SK-N-SH treated with all-trans-retinoic acid at 6 μM for 48 hours (cell line): ENCODE measurements at regions not wholly inside any gene's neighbourhood (a gene's known extent, or its start where the extent isn't known, plus 50 kb on each side); places are given as distances from the start of the nearest gene placed in this dataset.

Experiments
- ATAC-seq: fragments of 200-7000 bp; cut with Tn5 transposase; 3 replicates; pipeline ENCODE4 v1.9.1; 2020; ENCODE audit warnings: mild to moderate bottlenecking, moderate library complexity
- BACH2 ChIP-seq: fragments of 250-450 bp; sonication (Bioruptor Pico); IDR thresholded peaks from 2 replicates; pipeline ENCODE4 v1.9.0; 2021; ENCODE audit warnings: mild to moderate bottlenecking, borderline replicate concordance
- CSDC2 ChIP-seq: fragments of 250-450 bp; sonication (Bioruptor Pico); IDR thresholded peaks from 2 replicates; pipeline ENCODE4 v1.5.0; 2020; ENCODE audit warnings: mild to moderate bottlenecking, moderate library complexity
- GLIS3 ChIP-seq: fragments of 250-450 bp; sonication (Bioruptor Pico); IDR thresholded peaks from 2 replicates; pipeline ENCODE4 v1.5.0; 2020; ENCODE audit warnings: mild to moderate bottlenecking, moderate library complexity
- ISL1 ChIP-seq: fragments of 250-450 bp; sonication (Bioruptor Pico); IDR thresholded peaks from 2 replicates; pipeline ENCODE4 v2.1.2; 2022; ENCODE audit warnings: mild to moderate bottlenecking, moderate library complexity
- OSR1 ChIP-seq: fragments of 250-450 bp; sonication (Bioruptor Pico); IDR thresholded peaks from 2 replicates; pipeline ENCODE4 v1.8.0; 2022; ENCODE audit warnings: moderate library complexity, mild to moderate bottlenecking, inconsistent platforms
- PPARA ChIP-seq: fragments of 250-450 bp; sonication (Bioruptor Pico); IDR thresholded peaks from 2 replicates; pipeline ENCODE4 v1.5.0; 2020; ENCODE audit warnings: mild to moderate bottlenecking, borderline replicate concordance
- RARB ChIP-seq: fragments of 250-450 bp; sonication (Bioruptor Pico); IDR thresholded peaks from 2 replicates; pipeline ENCODE4 v1.8.0; 2021; ENCODE audit warnings: mild to moderate bottlenecking, moderate library complexity
- SNAI2 ChIP-seq: fragments of 250-450 bp; sonication (Bioruptor Pico); IDR thresholded peaks from 2 replicates; pipeline ENCODE4 v1.5.0; 2020; ENCODE audit warnings: mild to moderate bottlenecking, moderate library complexity
- TCF4 ChIP-seq: fragments of 250-450 bp; sonication (Bioruptor Pico); IDR thresholded peaks from 2 replicates; pipeline ENCODE4 v1.8.0; 2021; ENCODE audit warnings: mild to moderate bottlenecking, moderate library complexity, borderline replicate concordance
- TOX ChIP-seq: fragments of 250-450 bp; sonication (Bioruptor Pico); IDR thresholded peaks from 2 replicates; pipeline ENCODE4 v1.8.0; 2021; ENCODE audit warnings: mild to moderate bottlenecking, moderate library complexity, borderline replicate concordance
- ZC3H10 ChIP-seq: fragments of 250-450 bp; sonication (Bioruptor Pico); IDR thresholded peaks from 2 replicates; pipeline ENCODE4 v1.5.1; 2021; ENCODE audit warnings: mild to moderate bottlenecking, moderate library complexity
- ZFP3 ChIP-seq: fragments of 250-450 bp; sonication (Bioruptor Pico); IDR thresholded peaks from 2 replicates; pipeline ENCODE4 v1.5.0; 2020; ENCODE audit warnings: mild to moderate bottlenecking, moderate library complexity
- ZFP30 ChIP-seq: fragments of 450-650 bp; formaldehyde crosslinking; IDR thresholded peaks from 2 replicates; pipeline ENCODE4 v1.5.0; 2022; ENCODE audit warnings: mild to moderate bottlenecking, moderate library complexity
- ZNF565 ChIP-seq: fragments of 450-650 bp; formaldehyde crosslinking; conservative IDR thresholded peaks from 2 replicates; pipeline ENCODE4 v1.5.0; 2020; ENCODE audit warnings: low read depth, mild to moderate bottlenecking, moderate library complexity
- ZNF70 ChIP-seq: fragments of 450-650 bp; formaldehyde crosslinking; IDR thresholded peaks from 2 replicates; pipeline ENCODE4 v1.5.0; 2020; ENCODE audit warnings: mild to moderate bottlenecking, moderate library complexity
- ZNF8 ChIP-seq: fragments of 450-650 bp; formaldehyde crosslinking; IDR thresholded peaks from 2 replicates; pipeline ENCODE4 v1.5.0; 2020; ENCODE audit warnings: mild to moderate bottlenecking, moderate library complexity
- TF ChIP-seq, protein P1 (sequence below): fragments of 250-450 bp; sonication (Bioruptor Pico); IDR thresholded peaks from 2 replicates; pipeline ENCODE4 v1.5.0; 2020; ENCODE audit warnings: mild to moderate bottlenecking, moderate library complexity
- TF ChIP-seq, protein P2 (sequence below): fragments of 250-450 bp; sonication (Bioruptor Pico); IDR thresholded peaks from 2 replicates; pipeline ENCODE4 v1.8.0; 2021; ENCODE audit warnings: low read depth, mild to moderate bottlenecking, moderate library complexity, borderline replicate concordance
- TF ChIP-seq, protein P3 (sequence below): fragments of 250-450 bp; sonication (Bioruptor Pico); IDR thresholded peaks from 2 replicates; pipeline ENCODE4 v1.8.0; 2020; ENCODE audit warnings: mild to moderate bottlenecking, moderate library complexity, borderline replicate concordance
- TF ChIP-seq, protein P4 (sequence below): fragments of 250-450 bp; sonication (Bioruptor Pico); IDR thresholded peaks from 2 replicates; pipeline ENCODE4 v1.5.1; 2020; ENCODE audit warnings: low read depth, mild to moderate bottlenecking, moderate library complexity
- TF ChIP-seq, protein P5 (sequence below): fragments of 250-450 bp; sonication (Bioruptor Pico); IDR thresholded peaks from 2 replicates; pipeline ENCODE4 v1.5.1; 2021; ENCODE audit warnings: mild to moderate bottlenecking, moderate library complexity

DNA sequence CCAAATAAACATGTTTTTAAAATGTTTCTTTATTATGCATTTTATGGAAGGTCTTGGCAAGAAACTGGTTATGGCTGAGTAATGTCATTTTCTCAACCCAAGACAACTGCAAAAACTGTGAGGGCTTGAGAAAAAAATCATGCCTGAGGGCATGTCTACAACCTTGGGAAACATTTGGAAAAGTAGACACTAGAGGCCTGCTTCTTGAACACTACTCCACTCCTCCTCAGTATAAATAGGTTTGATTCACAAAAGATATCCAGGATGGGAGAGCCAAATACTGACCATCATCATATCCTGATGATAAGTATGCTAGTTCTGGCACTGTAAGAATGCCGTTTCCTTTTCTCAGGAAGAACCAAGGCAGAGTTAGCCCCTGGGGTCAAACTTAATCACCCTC is 71.1 kb downstream of the OSR1 start (continued):
- TF ChIP-seq, protein P1, sequence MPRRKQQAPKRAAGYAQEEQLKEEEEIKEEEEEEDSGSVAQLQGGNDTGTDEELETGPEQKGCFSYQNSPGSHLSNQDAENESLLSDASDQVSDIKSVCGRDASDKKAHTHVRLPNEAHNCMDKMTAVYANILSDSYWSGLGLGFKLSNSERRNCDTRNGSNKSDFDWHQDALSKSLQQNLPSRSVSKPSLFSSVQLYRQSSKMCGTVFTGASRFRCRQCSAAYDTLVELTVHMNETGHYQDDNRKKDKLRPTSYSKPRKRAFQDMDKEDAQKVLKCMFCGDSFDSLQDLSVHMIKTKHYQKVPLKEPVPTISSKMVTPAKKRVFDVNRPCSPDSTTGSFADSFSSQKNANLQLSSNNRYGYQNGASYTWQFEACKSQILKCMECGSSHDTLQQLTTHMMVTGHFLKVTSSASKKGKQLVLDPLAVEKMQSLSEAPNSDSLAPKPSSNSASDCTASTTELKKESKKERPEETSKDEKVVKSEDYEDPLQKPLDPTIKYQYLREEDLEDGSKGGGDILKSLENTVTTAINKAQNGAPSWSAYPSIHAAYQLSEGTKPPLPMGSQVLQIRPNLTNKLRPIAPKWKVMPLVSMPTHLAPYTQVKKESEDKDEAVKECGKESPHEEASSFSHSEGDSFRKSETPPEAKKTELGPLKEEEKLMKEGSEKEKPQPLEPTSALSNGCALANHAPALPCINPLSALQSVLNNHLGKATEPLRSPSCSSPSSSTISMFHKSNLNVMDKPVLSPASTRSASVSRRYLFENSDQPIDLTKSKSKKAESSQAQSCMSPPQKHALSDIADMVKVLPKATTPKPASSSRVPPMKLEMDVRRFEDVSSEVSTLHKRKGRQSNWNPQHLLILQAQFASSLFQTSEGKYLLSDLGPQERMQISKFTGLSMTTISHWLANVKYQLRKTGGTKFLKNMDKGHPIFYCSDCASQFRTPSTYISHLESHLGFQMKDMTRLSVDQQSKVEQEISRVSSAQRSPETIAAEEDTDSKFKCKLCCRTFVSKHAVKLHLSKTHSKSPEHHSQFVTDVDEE: no peak
- TF ChIP-seq, protein P2, sequence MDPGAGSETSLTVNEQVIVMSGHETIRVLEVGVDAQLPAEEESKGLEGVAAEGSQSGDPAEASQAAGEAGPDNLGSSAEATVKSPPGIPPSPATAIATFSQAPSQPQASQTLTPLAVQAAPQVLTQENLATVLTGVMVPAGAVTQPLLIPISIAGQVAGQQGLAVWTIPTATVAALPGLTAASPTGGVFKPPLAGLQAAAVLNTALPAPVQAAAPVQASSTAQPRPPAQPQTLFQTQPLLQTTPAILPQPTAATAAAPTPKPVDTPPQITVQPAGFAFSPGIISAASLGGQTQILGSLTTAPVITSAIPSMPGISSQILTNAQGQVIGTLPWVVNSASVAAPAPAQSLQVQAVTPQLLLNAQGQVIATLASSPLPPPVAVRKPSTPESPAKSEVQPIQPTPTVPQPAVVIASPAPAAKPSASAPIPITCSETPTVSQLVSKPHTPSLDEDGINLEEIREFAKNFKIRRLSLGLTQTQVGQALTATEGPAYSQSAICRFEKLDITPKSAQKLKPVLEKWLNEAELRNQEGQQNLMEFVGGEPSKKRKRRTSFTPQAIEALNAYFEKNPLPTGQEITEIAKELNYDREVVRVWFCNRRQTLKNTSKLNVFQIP (CRISPR knock-in tag): no peak
- TF ChIP-seq ZNF70 (CRISPR knock-in tag): no peak
- TF ChIP-seq OSR1: no peak
- TF ChIP-seq ZNF8: no peak
- TF ChIP-seq RARB (CRISPR knock-in tag): no peak
- no peak for TF ChIP-seq ISL1 (CRISPR knock-in tag)
- TF ChIP-seq ZC3H10: no peak

DNA sequence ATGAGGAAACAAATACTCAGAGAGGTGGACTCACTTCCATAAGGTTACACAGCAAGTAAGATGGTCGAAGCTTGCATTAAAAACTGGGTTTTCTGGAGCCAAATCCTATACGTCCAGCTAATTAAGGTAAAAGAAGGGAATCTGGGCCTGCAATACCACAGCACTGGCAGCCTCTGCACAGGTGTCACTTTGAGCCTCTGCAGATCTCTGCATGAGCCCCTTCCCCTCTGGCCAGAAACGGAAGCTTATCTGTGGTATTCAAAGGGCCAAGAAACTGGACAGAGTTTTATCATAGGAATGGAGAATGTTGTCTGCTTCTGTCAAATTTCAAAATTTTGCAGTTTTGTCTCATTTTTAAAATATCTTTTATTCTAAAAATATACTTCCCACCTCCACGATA is 76.1 kb downstream of the OSR1 start:
- no peak for ATAC-seq
- TF ChIP-seq, protein P1: no peak
- TF ChIP-seq ZFP3 (CRISPR knock-in tag): no peak
- no peak for TF ChIP-seq ZNF8
- TF ChIP-seq, protein P3, sequence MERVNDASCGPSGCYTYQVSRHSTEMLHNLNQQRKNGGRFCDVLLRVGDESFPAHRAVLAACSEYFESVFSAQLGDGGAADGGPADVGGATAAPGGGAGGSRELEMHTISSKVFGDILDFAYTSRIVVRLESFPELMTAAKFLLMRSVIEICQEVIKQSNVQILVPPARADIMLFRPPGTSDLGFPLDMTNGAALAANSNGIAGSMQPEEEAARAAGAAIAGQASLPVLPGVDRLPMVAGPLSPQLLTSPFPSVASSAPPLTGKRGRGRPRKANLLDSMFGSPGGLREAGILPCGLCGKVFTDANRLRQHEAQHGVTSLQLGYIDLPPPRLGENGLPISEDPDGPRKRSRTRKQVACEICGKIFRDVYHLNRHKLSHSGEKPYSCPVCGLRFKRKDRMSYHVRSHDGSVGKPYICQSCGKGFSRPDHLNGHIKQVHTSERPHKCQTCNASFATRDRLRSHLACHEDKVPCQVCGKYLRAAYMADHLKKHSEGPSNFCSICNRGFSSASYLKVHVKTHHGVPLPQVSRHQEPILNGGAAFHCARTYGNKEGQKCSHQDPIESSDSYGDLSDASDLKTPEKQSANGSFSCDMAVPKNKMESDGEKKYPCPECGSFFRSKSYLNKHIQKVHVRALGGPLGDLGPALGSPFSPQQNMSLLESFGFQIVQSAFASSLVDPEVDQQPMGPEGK: no peak

DNA sequence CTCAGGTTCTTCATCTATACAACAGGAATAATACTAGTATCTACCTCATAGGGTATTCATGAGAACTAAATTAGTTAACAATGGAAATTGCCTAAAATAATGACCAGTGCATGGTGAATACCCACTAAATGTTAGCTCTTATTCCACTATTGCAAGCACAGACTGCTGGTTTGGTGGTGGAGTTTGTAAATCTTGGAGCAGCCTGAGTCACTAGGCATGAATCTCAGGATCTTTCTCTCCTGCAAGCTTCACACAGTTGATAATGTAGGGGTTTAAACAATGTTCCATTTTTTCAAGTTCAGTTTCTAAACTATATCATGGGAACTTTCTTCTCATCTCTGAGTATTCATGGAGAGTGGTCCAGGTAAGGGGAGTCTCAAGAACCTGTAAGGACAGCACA is 84.0 kb downstream of the OSR1 start:
- ATAC-seq: no peak
- TF ChIP-seq GLIS3 (CRISPR knock-in tag) (no peak), ZFP3 (CRISPR knock-in tag) (no peak), PPARA (CRISPR knock-in tag) (no peak), SNAI2 (CRISPR knock-in tag) (no peak), CSDC2 (no peak), ZFP30 (CRISPR knock-in tag) (no peak)

DNA sequence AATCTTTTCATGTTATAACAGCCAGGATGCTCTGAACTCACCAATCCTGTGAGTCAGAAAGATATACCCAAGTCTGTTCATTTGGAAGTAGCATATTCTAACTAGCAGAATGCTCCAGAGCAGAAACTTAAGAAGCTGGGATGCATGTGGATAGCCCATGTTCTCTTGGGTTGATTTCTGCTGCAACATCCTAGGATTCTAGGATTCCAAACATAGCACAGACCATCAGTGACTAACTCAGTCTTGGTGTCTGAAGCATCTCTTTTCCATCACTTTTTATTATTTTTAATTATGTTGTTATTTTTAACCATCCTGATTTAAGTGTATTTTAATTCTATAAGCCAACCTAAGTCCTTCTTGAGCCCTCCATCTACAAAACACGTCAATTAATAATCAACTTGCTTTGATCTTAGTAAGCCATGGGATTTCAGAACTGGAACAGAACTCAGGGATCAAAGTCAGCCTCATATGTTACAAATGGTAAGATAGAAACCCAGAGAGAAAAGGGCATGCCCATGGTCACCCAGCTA is 85.4 kb downstream of the OSR1 start:
- ATAC-seq: no peak
- no peak for TF ChIP-seq GLIS3 (CRISPR knock-in tag)
- no peak for TF ChIP-seq RARB (CRISPR knock-in tag)
- TF ChIP-seq, protein P4, sequence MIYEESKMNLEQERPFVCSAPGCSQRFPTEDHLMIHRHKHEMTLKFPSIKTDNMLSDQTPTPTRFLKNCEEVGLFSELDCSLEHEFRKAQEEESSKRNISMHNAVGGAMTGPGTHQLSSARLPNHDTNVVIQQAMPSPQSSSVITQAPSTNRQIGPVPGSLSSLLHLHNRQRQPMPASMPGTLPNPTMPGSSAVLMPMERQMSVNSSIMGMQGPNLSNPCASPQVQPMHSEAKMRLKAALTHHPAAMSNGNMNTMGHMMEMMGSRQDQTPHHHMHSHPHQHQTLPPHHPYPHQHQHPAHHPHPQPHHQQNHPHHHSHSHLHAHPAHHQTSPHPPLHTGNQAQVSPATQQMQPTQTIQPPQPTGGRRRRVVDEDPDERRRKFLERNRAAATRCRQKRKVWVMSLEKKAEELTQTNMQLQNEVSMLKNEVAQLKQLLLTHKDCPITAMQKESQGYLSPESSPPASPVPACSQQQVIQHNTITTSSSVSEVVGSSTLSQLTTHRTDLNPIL (CRISPR knock-in tag): no peak
- TF ChIP-seq ZNF565 (CRISPR knock-in tag): no peak
- no peak for TF ChIP-seq TCF4
- TF ChIP-seq ZC3H10: no peak
- TF ChIP-seq SNAI2 (CRISPR knock-in tag): no peak
- TF ChIP-seq, protein P3: no peak
- TF ChIP-seq, protein P2 (CRISPR knock-in tag): no peak
- TF ChIP-seq, protein P5, sequence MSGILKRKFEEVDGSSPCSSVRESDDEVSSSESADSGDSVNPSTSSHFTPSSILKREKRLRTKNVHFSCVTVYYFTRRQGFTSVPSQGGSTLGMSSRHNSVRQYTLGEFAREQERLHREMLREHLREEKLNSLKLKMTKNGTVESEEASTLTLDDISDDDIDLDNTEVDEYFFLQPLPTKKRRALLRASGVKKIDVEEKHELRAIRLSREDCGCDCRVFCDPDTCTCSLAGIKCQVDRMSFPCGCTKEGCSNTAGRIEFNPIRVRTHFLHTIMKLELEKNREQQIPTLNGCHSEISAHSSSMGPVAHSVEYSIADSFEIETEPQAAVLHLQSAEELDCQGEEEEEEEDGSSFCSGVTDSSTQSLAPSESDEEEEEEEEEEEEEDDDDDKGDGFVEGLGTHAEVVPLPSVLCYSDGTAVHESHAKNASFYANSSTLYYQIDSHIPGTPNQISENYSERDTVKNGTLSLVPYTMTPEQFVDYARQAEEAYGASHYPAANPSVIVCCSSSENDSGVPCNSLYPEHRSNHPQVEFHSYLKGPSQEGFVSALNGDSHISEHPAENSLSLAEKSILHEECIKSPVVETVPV (CRISPR knock-in tag): no peak
- no peak for TF ChIP-seq OSR1
- no peak for TF ChIP-seq TOX (CRISPR knock-in tag)
- TF ChIP-seq ZFP3 (CRISPR knock-in tag): no peak
- no peak for TF ChIP-seq BACH2 (CRISPR knock-in tag)
